IMR-90 (cell line): ENCODE measurements at regions not wholly inside any gene's neighbourhood (a gene's known extent, or its start where the extent isn't known, plus 50 kb on each side); places are given as distances from the start of the nearest gene placed in this dataset.
A peak's percentile ranks its signal among the peaks of the same experiment; 100 is the strongest.

Experiments
- ATAC-seq: fragments of 200-7000 bp; cut with Tn5 transposase; 2 replicates; pipeline ENCODE4 v1.9.1; 2020; ENCODE audit warnings: low read depth, mild to moderate bottlenecking, moderate library complexity
- BruUV-seq: library from RNA; stranded (reverse); fragments of 400-500 nt; replicated peaks from 2 replicates; lab custom pipeline; 2021; lab: Mats Ljungman, UMichigan
- CTCF ChIA-PET: fragments of 300-600 bp; formaldehyde crosslinking; extraction: SDS; loops from one replicate; lab custom pipeline; 2021; ENCODE audit warnings: antibody characterized with exemption; lab: Yijun Ruan, JAX
- POLR2A ChIA-PET: fragments of 300-600 bp; sonication (Branson Sonifier 250); formaldehyde crosslinking; loops from one replicate; lab custom pipeline; 2022; ENCODE audit warnings: antibody characterized with exemption; ENCODE audit not compliant: unreplicated experiment; lab: Charles Lee
- DNase-seq: peaks from one replicate; pipeline ENCODE4 v3.0.0; 2013
- H2AFZ ChIP-seq: replicated peaks from 2 replicates; pipeline ENCODE3; 2013; ENCODE audit warnings: low read length, mild to moderate bottlenecking; ENCODE audit not compliant: poor library complexity
- H2AK5ac ChIP-seq: 2 replicates; pipeline ENCODE4 v1.6.1; 2013; ENCODE audit warnings: low read depth, low read length, inconsistent platforms
- H2AK9ac ChIP-seq: replicated peaks from 2 replicates; pipeline ENCODE3; 2013; ENCODE audit warnings: mild to moderate bottlenecking, low read depth, low read length, moderate library complexity; ENCODE audit not compliant: poor library complexity
- H2BK120ac ChIP-seq: 2 replicates; pipeline ENCODE4 v1.6.1; 2013; ENCODE audit warnings: low read depth, low read length, inconsistent platforms
- H2BK15ac ChIP-seq: 3 replicates; pipeline ENCODE4 v1.6.1; 2013; ENCODE audit warnings: low read depth, low read length, inconsistent platforms
- H2BK20ac ChIP-seq: 2 replicates; pipeline ENCODE4 v1.6.1; 2013; ENCODE audit warnings: low read depth, mild to moderate bottlenecking, inconsistent platforms, low read length, moderate library complexity
- H2BK5ac ChIP-seq: 2 replicates; pipeline ENCODE4 v1.6.1; 2013; ENCODE audit warnings: mild to moderate bottlenecking, low read depth, low read length, inconsistent platforms; ENCODE audit not compliant: poor library complexity, severe bottlenecking
- H3K14ac ChIP-seq: replicated peaks from 2 replicates; pipeline ENCODE4 v1.6.1; 2013; ENCODE audit warnings: low read depth, low read length, inconsistent platforms
- H3K18ac ChIP-seq: 2 replicates; pipeline ENCODE4 v1.6.1; 2013; ENCODE audit warnings: low read depth, low read length, control low read depth
- H3K23ac ChIP-seq: 2 replicates; pipeline ENCODE4 v1.6.1; 2013; ENCODE audit warnings: low read depth, low read length, inconsistent platforms
- H3K27ac ChIP-seq: 2 replicates; pipeline ENCODE4 v1.5.1; 2013; ENCODE audit warnings: mild to moderate bottlenecking, control low read depth, low read length; ENCODE audit not compliant: insufficient read depth
- H3K27me3 ChIP-seq: 2 replicates; pipeline ENCODE4 v1.6.1; 2013; ENCODE audit warnings: low read length; ENCODE audit not compliant: control insufficient read depth, insufficient read depth
- H3K36me3 ChIP-seq: 2 replicates; pipeline ENCODE4 v1.6.1; 2013; ENCODE audit warnings: low read length, mixed read lengths; ENCODE audit not compliant: control insufficient read depth, insufficient read depth
- H3K4ac ChIP-seq: 2 replicates; pipeline ENCODE4 v1.6.1; 2013; ENCODE audit warnings: low read depth, low read length, inconsistent platforms
- H3K4me1 ChIP-seq: 2 replicates; pipeline ENCODE4 v1.6.1; 2013; ENCODE audit warnings: low read length, mixed read lengths; ENCODE audit not compliant: control insufficient read depth, insufficient read depth
- H3K4me2 ChIP-seq: 2 replicates; pipeline ENCODE4 v1.6.1; 2013; ENCODE audit warnings: low read depth, mild to moderate bottlenecking, control low read depth, low read length, moderate library complexity
- H3K4me3 ChIP-seq: 2 replicates; pipeline ENCODE4 v1.5.1; 2013; ENCODE audit warnings: low read depth, mild to moderate bottlenecking, control low read depth, low read length, moderate library complexity; ENCODE audit not compliant: insufficient read depth
- H3K56ac ChIP-seq: 2 replicates; pipeline ENCODE4 v1.6.1; 2013; ENCODE audit warnings: low read length, inconsistent platforms; ENCODE audit not compliant: insufficient read depth; ENCODE audit errors: extremely low read depth
- H3K79me1 ChIP-seq, 2 experiments: 2 replicates each; pipeline ENCODE4 v1.6.1; 2013; ENCODE audit warnings: low read length in 2 of 2, inconsistent platforms in 1 of 2, low read depth in 1 of 2
- H3K9ac ChIP-seq: 2 replicates; pipeline ENCODE4 v1.6.1; 2013; ENCODE audit warnings: low read depth, low read length, control low read depth
- H3K9me1 ChIP-seq: 2 replicates; pipeline ENCODE4 v1.6.1; 2013; ENCODE audit warnings: low read length, inconsistent platforms; ENCODE audit not compliant: insufficient read depth
- H3K9me3 ChIP-seq: 2 replicates; pipeline ENCODE4 v1.6.1; 2013; ENCODE audit warnings: low read length; ENCODE audit not compliant: control insufficient read depth, insufficient read depth
- H4K20me1 ChIP-seq: 2 replicates; pipeline ENCODE4 v1.6.1; 2013; ENCODE audit warnings: low read length, inconsistent platforms; ENCODE audit not compliant: insufficient read depth
- H4K5ac ChIP-seq: 2 replicates; pipeline ENCODE4 v1.6.1; 2013; ENCODE audit warnings: mild to moderate bottlenecking, low read depth, low read length, control low read depth
- H4K8ac ChIP-seq, 2 experiments: 2 replicates each; pipeline ENCODE4 v1.6.1; 2013; ENCODE audit warnings: low read depth in 2 of 2, low read length in 2 of 2, control low read depth in 1 of 2, inconsistent platforms in 1 of 2
- H4K91ac ChIP-seq: 2 replicates; pipeline ENCODE4 v1.6.1; 2013; ENCODE audit warnings: low read depth, low read length, inconsistent platforms; ENCODE audit not compliant: insufficient read depth
- BHLHE40 ChIP-seq: fragments of 150-350 bp; IDR thresholded peaks from 2 replicates; pipeline ENCODE4 v1.6.1; 2016; ENCODE audit warnings: mild to moderate bottlenecking, low read depth, low read length
- CEBPB ChIP-seq: IDR thresholded peaks from 2 replicates; pipeline ENCODE4 v1.6.1; 2012; ENCODE audit warnings: low read depth, low read length, improper control_type of control experiment
- CHD1 ChIP-seq: IDR thresholded peaks from 2 replicates; pipeline ENCODE4 v1.6.1; 2012; ENCODE audit warnings: low read depth, low read length, improper control_type of control experiment
- FOS ChIP-seq: fragments of 150-350 bp; IDR thresholded peaks from 2 replicates; pipeline ENCODE4 v1.6.1; 2016; ENCODE audit warnings: low read depth, low read length
- MAFK ChIP-seq: IDR thresholded peaks from 2 replicates; pipeline ENCODE4 v1.6.1; 2012; ENCODE audit warnings: low read depth, low read length, improper control_type of control experiment
- MAZ ChIP-seq: IDR thresholded peaks from 2 replicates; pipeline ENCODE4 v1.6.1; 2012; ENCODE audit warnings: low read depth, mild to moderate bottlenecking, low read length, improper control_type of control experiment, moderate library complexity, borderline replicate concordance
- MXI1 ChIP-seq: IDR thresholded peaks from 2 replicates; pipeline ENCODE4 v1.6.1; 2012; ENCODE audit warnings: low read depth, mild to moderate bottlenecking, low read length, moderate library complexity, borderline replicate concordance
- NFE2L2 ChIP-seq: fragments of 150-350 bp; IDR thresholded peaks from 2 replicates; pipeline ENCODE4 v1.6.1; 2016; ENCODE audit warnings: low read depth, mild to moderate bottlenecking, low read length
- POLR2A ChIP-seq: IDR thresholded peaks from 2 replicates; pipeline ENCODE4 v1.6.1; 2012; ENCODE audit warnings: mild to moderate bottlenecking, low read depth, low read length
- RAD21 ChIP-seq: IDR thresholded peaks from 2 replicates; pipeline ENCODE4 v1.6.1; 2012; ENCODE audit warnings: low read length, improper control_type of control experiment
- RCOR1 ChIP-seq: IDR thresholded peaks from 2 replicates; pipeline ENCODE4 v1.6.1; 2012; ENCODE audit warnings: mild to moderate bottlenecking, low read length, improper control_type of control experiment; ENCODE audit not compliant: insufficient replicate concordance
- RFX5 ChIP-seq: IDR thresholded peaks from 2 replicates; pipeline ENCODE4 v1.8.0; 2012; ENCODE audit warnings: low read depth, mild to moderate bottlenecking, low read length, moderate library complexity
- SMC3 ChIP-seq: fragments of 150-350 bp; IDR thresholded peaks from 2 replicates; pipeline ENCODE4 v1.6.1; 2016; ENCODE audit warnings: low read depth, mild to moderate bottlenecking, antibody characterized with exemption, low read length, moderate library complexity
- WGBS, 2 experiments: methylation state at CpG; one replicate each; pipeline versions ENCODE4 v1.1.5 to v1.1.7; 2013; ENCODE audit warnings: missing lambda C conversion rate in 2 of 2; ENCODE audit not compliant: insufficient read length in 1 of 2; ENCODE audit errors: extremely low coverage in 2 of 2; 5-methylcytosine and 5-hydroxymethylcytosine counted together
- dilution Hi-C: fragments of 300-500 bp; cut with HindIII; formaldehyde crosslinking; loops from one replicate; pipeline ENCODE4 v1.14.3; 2018; ENCODE audit warnings: low sequenced_read_pairs; ENCODE audit not compliant: unreplicated experiment
- in situ Hi-C: fragments of 300-500 bp; cut with MboI; formaldehyde crosslinking; loops from 3 replicates; pipeline ENCODE4 v1.14.3; 2019; ENCODE audit warnings: low sequenced_read_pairs, inconsistent platforms, mixed read lengths
- intact Hi-C: fragments of 100-400 bp; cut with micrococcal nuclease; formaldehyde crosslinking; loops from 2 replicates; pipeline ENCODE4 v1.10.0; 2022
- TF ChIP-seq, protein P1 (sequence below): fragments of 150-350 bp; IDR thresholded peaks from 2 replicates; pipeline ENCODE4 v1.6.1; 2016; ENCODE audit warnings: low read depth, mild to moderate bottlenecking, low read length, moderate library complexity, borderline replicate concordance
- TF ChIP-seq, protein P2 (sequence below): fragments of 150-350 bp; IDR thresholded peaks from 2 replicates; pipeline ENCODE4 v1.6.1; 2017; ENCODE audit warnings: mild to moderate bottlenecking, antibody characterized with exemption, low read length, low read depth
- TF ChIP-seq, protein P3 (sequence below): conservative IDR thresholded peaks from 2 replicates; pipeline ENCODE4 v1.5.1; 2012; ENCODE audit warnings: mild to moderate bottlenecking, low read depth, low read length, improper control_type of control experiment

DNA sequence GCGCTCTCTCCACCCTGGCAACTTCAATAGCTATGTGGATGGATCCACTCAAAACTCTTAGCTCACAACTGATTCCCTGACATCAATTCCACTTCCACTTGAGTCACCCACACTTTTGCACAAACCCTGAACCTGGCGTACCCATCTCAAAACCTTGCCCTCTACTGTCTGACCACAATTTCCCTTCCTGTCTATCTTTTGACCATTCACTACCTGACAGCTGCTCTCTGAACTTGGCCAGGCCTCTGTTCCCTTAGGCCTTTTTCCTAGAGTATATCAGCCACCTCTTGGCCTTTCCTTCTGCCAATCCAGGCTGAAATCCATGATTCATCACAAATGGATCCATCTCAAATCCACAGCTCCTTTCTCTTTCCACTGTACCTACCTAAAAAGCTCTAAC is 106.0 kb downstream of the RPL27A start:
- H3K36me3 ChIP-seq = peaks cover 7% of the 10 kb centered on the region
- peaks cover 56% of the 10 kb centered on the region; the same call in 1 of the 2 replicates for H4K20me1 ChIP-seq
- intact Hi-C loops (no loop called here), in situ Hi-C loops (no loop called here), dilution Hi-C loops (no loop called here)
- no peak overlapping the region for H2BK5ac ChIP-seq
- peaks cover 43 to 81% of the 10 kb centered on the region in 2 experiments for H3K79me1 ChIP-seq
- no peak overlapping the region for H3K4me2 ChIP-seq
- H3K4ac ChIP-seq = no peak overlapping the region
- H4K91ac ChIP-seq = no peak overlapping the region
- H3K18ac ChIP-seq = no peak overlapping the region
- peaks cover 12% of the 10 kb centered on the region for H3K4me1 ChIP-seq
- no peak overlapping the region for H2BK120ac ChIP-seq
- H3K27ac ChIP-seq = no peak overlapping the region
- WGBS, 2 experiments = 100% methylated on average over 1 of the region's 2 CpGs; no CpG with 5 or more reads in 1 of the 2 experiments
- H4K8ac ChIP-seq = no peak overlapping the region
- H4K5ac ChIP-seq = no peak overlapping the region
- TF ChIP-seq, protein P1, sequence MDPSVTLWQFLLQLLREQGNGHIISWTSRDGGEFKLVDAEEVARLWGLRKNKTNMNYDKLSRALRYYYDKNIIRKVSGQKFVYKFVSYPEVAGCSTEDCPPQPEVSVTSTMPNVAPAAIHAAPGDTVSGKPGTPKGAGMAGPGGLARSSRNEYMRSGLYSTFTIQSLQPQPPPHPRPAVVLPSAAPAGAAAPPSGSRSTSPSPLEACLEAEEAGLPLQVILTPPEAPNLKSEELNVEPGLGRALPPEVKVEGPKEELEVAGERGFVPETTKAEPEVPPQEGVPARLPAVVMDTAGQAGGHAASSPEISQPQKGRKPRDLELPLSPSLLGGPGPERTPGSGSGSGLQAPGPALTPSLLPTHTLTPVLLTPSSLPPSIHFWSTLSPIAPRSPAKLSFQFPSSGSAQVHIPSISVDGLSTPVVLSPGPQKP = no peak
- no peak for TF ChIP-seq BHLHE40
- TF ChIP-seq MXI1 = no peak
- TF ChIP-seq CEBPB = no peak
- TF ChIP-seq MAZ = no peak
- TF ChIP-seq FOS = no peak
- TF ChIP-seq, protein P2, sequence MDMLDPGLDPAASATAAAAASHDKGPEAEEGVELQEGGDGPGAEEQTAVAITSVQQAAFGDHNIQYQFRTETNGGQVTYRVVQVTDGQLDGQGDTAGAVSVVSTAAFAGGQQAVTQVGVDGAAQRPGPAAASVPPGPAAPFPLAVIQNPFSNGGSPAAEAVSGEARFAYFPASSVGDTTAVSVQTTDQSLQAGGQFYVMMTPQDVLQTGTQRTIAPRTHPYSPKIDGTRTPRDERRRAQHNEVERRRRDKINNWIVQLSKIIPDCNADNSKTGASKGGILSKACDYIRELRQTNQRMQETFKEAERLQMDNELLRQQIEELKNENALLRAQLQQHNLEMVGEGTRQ = no peak
- TF ChIP-seq RAD21 = no peak
- TF ChIP-seq CHD1 = no peak
- no peak for TF ChIP-seq NFE2L2
- no peak for TF ChIP-seq RFX5
- TF ChIP-seq POLR2A = no peak
- TF ChIP-seq MAFK = no peak
- no peak for TF ChIP-seq SMC3
- TF ChIP-seq RCOR1 = no peak
- TF ChIP-seq, protein P3, sequence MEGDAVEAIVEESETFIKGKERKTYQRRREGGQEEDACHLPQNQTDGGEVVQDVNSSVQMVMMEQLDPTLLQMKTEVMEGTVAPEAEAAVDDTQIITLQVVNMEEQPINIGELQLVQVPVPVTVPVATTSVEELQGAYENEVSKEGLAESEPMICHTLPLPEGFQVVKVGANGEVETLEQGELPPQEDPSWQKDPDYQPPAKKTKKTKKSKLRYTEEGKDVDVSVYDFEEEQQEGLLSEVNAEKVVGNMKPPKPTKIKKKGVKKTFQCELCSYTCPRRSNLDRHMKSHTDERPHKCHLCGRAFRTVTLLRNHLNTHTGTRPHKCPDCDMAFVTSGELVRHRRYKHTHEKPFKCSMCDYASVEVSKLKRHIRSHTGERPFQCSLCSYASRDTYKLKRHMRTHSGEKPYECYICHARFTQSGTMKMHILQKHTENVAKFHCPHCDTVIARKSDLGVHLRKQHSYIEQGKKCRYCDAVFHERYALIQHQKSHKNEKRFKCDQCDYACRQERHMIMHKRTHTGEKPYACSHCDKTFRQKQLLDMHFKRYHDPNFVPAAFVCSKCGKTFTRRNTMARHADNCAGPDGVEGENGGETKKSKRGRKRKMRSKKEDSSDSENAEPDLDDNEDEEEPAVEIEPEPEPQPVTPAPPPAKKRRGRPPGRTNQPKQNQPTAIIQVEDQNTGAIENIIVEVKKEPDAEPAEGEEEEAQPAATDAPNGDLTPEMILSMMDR = no peak
- H3K27me3 ChIP-seq = no peaks in the 10 kb centered on the region
- no peak overlapping the region for H3K56ac ChIP-seq
- ChIA-PET POLR2A (no interaction called here), CTCF (no interaction called here)
- H3K9ac ChIP-seq = no peak overlapping the region
- H2AK5ac ChIP-seq = no peak overlapping the region
- no peak for DNase-seq
- H2AFZ ChIP-seq = no peak overlapping the region
- H3K14ac ChIP-seq = no peak overlapping the region
- H2AK9ac ChIP-seq = no peak overlapping the region
- no peak overlapping the region for H2BK15ac ChIP-seq
- H3K23ac ChIP-seq = 0 out of 2 replicates have a peak overlapping the region, but pooled peaks have one; percentile 16
- no peak overlapping the region for H3K4me3 ChIP-seq
- BruUV-seq = no TSS peak
- ATAC-seq = no peak
- H2BK20ac ChIP-seq = no peak overlapping the region
- no peaks in the 10 kb centered on the region for H3K9me3 ChIP-seq
- peaks cover 37% of the 10 kb centered on the region for H3K9me1 ChIP-seq
